ENCODE measurements at regions not wholly inside any gene's neighbourhood (a gene's known extent, or its start where the extent isn't known, plus 50 kb on each side); places are given as distances from the start of the nearest gene placed in this dataset.

DNA sequence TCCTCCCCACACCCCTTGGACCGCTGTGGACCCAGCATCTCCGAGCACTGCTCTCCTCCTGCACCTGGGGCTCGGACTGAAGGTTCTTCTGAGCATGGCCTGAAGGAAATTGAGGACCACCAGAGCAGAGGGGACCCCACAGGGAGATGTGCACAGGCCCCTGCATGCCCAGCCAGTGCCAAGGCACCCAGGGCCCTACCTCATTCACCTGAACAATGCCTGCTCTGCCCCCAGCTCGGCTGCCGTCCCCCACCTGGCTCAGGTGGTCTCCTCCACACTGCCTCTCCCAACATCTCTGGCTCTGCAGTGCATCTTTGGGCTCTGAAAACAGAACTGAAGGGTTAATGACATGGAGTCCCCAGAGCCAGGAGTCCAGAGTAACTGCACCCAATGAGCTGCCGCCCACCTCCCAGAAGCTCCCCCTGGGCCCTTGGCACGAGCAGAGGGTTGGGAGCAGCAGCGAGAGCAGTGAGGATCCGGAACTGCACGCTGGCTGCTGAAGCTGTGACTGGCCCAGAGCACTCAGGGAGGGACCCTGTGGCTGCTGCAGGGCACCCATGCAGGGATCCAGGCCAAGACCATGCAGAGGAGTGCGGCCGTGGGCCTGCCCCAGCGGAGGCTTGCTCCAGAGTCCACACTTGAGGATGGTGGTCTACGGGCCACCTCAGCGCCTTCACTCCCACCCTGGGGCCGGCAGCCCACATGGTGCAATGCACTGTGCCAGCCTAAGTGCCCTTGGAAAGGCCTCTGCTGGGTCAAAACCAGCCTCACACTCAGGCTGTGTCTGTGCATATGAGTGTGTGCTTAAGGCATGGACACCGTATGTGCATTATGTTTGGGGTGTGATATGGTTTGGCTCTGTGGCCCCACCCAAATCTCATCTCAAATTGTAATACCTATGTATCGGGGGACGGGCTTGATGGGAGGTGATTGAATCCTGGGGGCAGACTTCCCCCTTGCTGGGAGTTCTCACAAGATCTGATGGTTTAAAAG lies 686.1 kb downstream of the TBC1D22A start:
- TF ChIP-seq, protein P1, sequence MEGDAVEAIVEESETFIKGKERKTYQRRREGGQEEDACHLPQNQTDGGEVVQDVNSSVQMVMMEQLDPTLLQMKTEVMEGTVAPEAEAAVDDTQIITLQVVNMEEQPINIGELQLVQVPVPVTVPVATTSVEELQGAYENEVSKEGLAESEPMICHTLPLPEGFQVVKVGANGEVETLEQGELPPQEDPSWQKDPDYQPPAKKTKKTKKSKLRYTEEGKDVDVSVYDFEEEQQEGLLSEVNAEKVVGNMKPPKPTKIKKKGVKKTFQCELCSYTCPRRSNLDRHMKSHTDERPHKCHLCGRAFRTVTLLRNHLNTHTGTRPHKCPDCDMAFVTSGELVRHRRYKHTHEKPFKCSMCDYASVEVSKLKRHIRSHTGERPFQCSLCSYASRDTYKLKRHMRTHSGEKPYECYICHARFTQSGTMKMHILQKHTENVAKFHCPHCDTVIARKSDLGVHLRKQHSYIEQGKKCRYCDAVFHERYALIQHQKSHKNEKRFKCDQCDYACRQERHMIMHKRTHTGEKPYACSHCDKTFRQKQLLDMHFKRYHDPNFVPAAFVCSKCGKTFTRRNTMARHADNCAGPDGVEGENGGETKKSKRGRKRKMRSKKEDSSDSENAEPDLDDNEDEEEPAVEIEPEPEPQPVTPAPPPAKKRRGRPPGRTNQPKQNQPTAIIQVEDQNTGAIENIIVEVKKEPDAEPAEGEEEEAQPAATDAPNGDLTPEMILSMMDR (IDR thresholded peaks at IDR 0.05) = no peak
- no peak for TF ChIP-seq ZFX (IDR thresholded peaks at IDR 0.05; ENCODE audit: borderline replicate concordance)
